HCT116 (cell line): ENCODE measurements at regions not wholly inside any gene's neighbourhood (a gene's known extent, or its start where the extent isn't known, plus 50 kb on each side); places are given as distances from the start of the nearest gene placed in this dataset.

ENCODE experiments used
- ATAC-seq: fragments of 200-7000 bp; cut with Tn5 transposase; 2 replicates; pipeline ENCODE4 v1.9.1; 2020; ENCODE audit warnings: mild to moderate bottlenecking, moderate library complexity
- BruUV-seq: library from RNA; stranded (reverse); fragments of 400-500 nt; replicated peaks from 2 replicates; lab custom pipeline; 2021; lab: Mats Ljungman, UMichigan
- CTCF ChIA-PET: fragments of 300-600 bp; sonication (Branson Sonifier 250); formaldehyde crosslinking; loops from one replicate; lab custom pipeline; 2021; ENCODE audit warnings: antibody characterized with exemption; lab: Charles Lee
- POLR2A ChIA-PET: fragments of 300-600, 350-600 bp; sonication (Branson Sonifier 250); formaldehyde crosslinking; loops from one replicate; lab custom pipeline; 2021; ENCODE audit warnings: antibody characterized with exemption; lab: Charles Lee
- RAD21 ChIA-PET, 2 experiments: fragments of 300-600 bp; sonication (Branson Sonifier 250); formaldehyde crosslinking; loops; one replicate each; lab custom pipeline; 2023; ENCODE audit warnings: low total read pairs in 2 of 2; ENCODE audit not compliant: uncharacterized antibody in 2 of 2, unreplicated experiment in 2 of 2, low non-redundant PET in 1 of 2; lab: Charles Lee
- DNase-seq: peaks from one replicate; pipeline ENCODE4 v3.0.0-alpha.2; 2010; ENCODE audit warnings: low read depth, low spot score
- H2AFZ ChIP-seq: fragments of 200-600 bp; shearing (Covaris generic), sonication (generic); 2 replicates; pipeline ENCODE4 v1.6.1; 2017; ENCODE audit warnings: low read depth, mixed run types, mixed read lengths, antibody characterized with exemption, low read length; ENCODE audit not compliant: poor library complexity, severe bottlenecking
- H3K27ac ChIP-seq: 2 replicates; pipeline ENCODE4 v1.5.1; 2012; ENCODE audit warnings: low read depth, low read length
- H3K27me3 ChIP-seq: fragments of 200-600 bp; sonication (generic); 2 replicates; pipeline ENCODE4 v1.6.1; 2016; ENCODE audit warnings: mixed run types, low read length, mixed read lengths; ENCODE audit not compliant: insufficient read depth
- H3K36me3 ChIP-seq, 2 experiments: fragments of 200-500 bp in 1 of 2; fragments of 200-600 bp in 1 of 2; sonication (Bioruptor generic) in 1 of 2; sonication (generic) in 1 of 2; 2 replicates each; pipeline versions ENCODE4 v1.5.1 to v1.6.1; 2014 to 2016; ENCODE audit warnings: low read length in 2 of 2, inconsistent platforms in 1 of 2, mixed read lengths in 1 of 2, mixed run types in 1 of 2; ENCODE audit not compliant: insufficient read depth in 2 of 2, control insufficient read depth in 1 of 2
- H3K4me1 ChIP-seq, 2 experiments: fragments of 200-600 bp in 1 of 2; sonication (generic) in 1 of 2; 2 replicates each; pipeline versions ENCODE4 v1.5.1 to v1.6.1; 2012 to 2017; ENCODE audit warnings: low read length in 2 of 2, inconsistent platforms in 1 of 2, mild to moderate bottlenecking in 1 of 2, mixed read lengths in 1 of 2, mixed run types in 1 of 2, moderate library complexity in 1 of 2; ENCODE audit not compliant: insufficient read depth in 2 of 2, control insufficient read depth in 1 of 2
- H3K4me2 ChIP-seq: fragments of 200-600 bp; sonication (generic); 2 replicates; pipeline ENCODE4 v1.6.1; 2017; ENCODE audit warnings: mixed run types, low read length, mixed read lengths
- H3K4me3 ChIP-seq, 2 experiments: fragments of 200-600 bp in 1 of 2; sonication (generic) in 1 of 2; replicated peaks in 1 of 2; 2 replicates each; pipeline ENCODE4 v1.5.1; 2011 to 2016; ENCODE audit warnings: low read length in 2 of 2, control low read depth in 1 of 2, low read depth in 1 of 2, mild to moderate bottlenecking in 1 of 2, mixed read lengths in 1 of 2, mixed run types in 1 of 2
- H3K79me2 ChIP-seq: fragments of 200-600 bp; sonication (generic); 2 replicates; pipeline ENCODE4 v1.6.1; 2017; ENCODE audit warnings: mild to moderate bottlenecking, mixed run types, low read length, moderate library complexity, mixed read lengths; ENCODE audit not compliant: insufficient read depth
- H3K9ac ChIP-seq: fragments of 200-600 bp; sonication (generic); 2 replicates; pipeline ENCODE4 v1.6.1; 2016; ENCODE audit warnings: low read length, mixed read lengths
- H3K9me2 ChIP-seq: fragments of 200-600 bp; sonication (generic), shearing (Covaris generic); 2 replicates; pipeline ENCODE4 v1.6.1; 2017; ENCODE audit warnings: mixed run types, mild to moderate bottlenecking, moderate library complexity; ENCODE audit not compliant: insufficient read depth
- H3K9me3 ChIP-seq, 2 experiments: fragments of 200-500 bp in 1 of 2; fragments of 200-600 bp in 1 of 2; sonication (Bioruptor generic) in 1 of 2; sonication (generic) in 1 of 2; 2 replicates each; pipeline ENCODE4 v1.6.1; 2014 to 2017; ENCODE audit warnings: low read length in 2 of 2, mixed read lengths in 2 of 2, inconsistent platforms in 1 of 2, low read depth in 1 of 2, mild to moderate bottlenecking in 1 of 2, mixed run types in 1 of 2, moderate library complexity in 1 of 2; ENCODE audit not compliant: control insufficient read depth in 1 of 2, insufficient read depth in 1 of 2
- H4K20me1 ChIP-seq: fragments of 200-600 bp; sonication (generic), shearing (Covaris generic); 2 replicates; pipeline ENCODE4 v1.6.1; 2017; ENCODE audit warnings: mixed run types, mild to moderate bottlenecking, moderate library complexity; ENCODE audit not compliant: insufficient read depth
- CBX3 ChIP-seq: IDR thresholded peaks from 2 replicates; pipeline ENCODE4 v1.6.1; 2012; ENCODE audit warnings: low read depth
- CEBPB ChIP-seq: IDR thresholded peaks from 2 replicates; pipeline ENCODE4 v1.6.1; 2012; ENCODE audit warnings: low read depth
- EGR1 ChIP-seq: IDR thresholded peaks from 2 replicates; pipeline ENCODE4 v1.6.1; 2012; ENCODE audit warnings: low read depth
- ELF1 ChIP-seq: IDR thresholded peaks from 2 replicates; pipeline ENCODE4 v1.6.1; 2012; ENCODE audit warnings: low read depth, borderline replicate concordance
- EZH2 ChIP-seq: fragments of 200-600 bp; sonication (generic); IDR thresholded peaks from 2 replicates; pipeline ENCODE4 v1.6.1; 2017; ENCODE audit warnings: antibody characterized with exemption, mixed run types
- EZH2phosphoT487 ChIP-seq: fragments of 200-600 bp; IDR thresholded peaks from 2 replicates; pipeline ENCODE4 v1.6.1; 2018; ENCODE audit warnings: antibody characterized with exemption, borderline replicate concordance
- POLR2A ChIP-seq: IDR thresholded peaks from 2 replicates; pipeline ENCODE4 v1.7.0; 2011; ENCODE audit warnings: borderline replicate concordance; ENCODE audit not compliant: insufficient read depth, insufficient read length; ENCODE audit errors: extremely low read depth
- RAD21 ChIP-seq: IDR thresholded peaks from 2 replicates; pipeline ENCODE4 v1.6.1; 2012; ENCODE audit warnings: low read depth, mild to moderate bottlenecking
- SIN3A ChIP-seq: IDR thresholded peaks from 2 replicates; pipeline ENCODE4 v1.6.1; 2012; ENCODE audit warnings: low read depth
- TCF7L2 ChIP-seq: IDR thresholded peaks from 2 replicates; pipeline ENCODE4 v1.7.0; 2011; ENCODE audit warnings: borderline replicate concordance, inconsistent platforms; ENCODE audit not compliant: insufficient read depth, insufficient read length; ENCODE audit errors: extremely low read depth
- intact Hi-C: fragments of 100-400 bp; cut with micrococcal nuclease; formaldehyde crosslinking; loops from 2 replicates; pipeline ENCODE4 v1.10.0; 2022
- TF ChIP-seq, protein P1 (sequence below): IDR thresholded peaks from 2 replicates; pipeline ENCODE4 v1.6.1; 2012; ENCODE audit warnings: low read depth
- TF ChIP-seq, protein P2 (sequence below): IDR thresholded peaks from 2 replicates; pipeline ENCODE4 v1.6.1; 2012

DNA sequence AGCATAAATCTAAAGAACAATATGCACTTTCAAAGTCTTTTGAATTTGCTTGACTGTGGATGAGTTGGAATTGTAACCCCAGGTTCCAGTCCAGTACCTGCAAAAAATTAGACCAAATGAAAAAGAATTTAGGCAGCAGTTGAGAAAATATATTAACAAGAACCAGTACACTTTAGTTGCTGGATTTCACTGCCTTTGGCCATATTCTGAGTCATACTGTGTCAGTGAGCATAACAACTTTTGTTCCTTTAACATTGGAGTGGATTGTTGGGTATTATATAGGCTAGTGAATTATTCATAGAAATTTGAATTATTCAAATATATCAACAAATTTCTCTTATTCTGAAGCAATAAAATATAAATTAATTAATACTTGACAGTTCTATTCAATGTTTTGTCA is 101.5 kb upstream of the SMAD1 start:
- H4K20me1 ChIP-seq: no peaks in the 10 kb centered on the region
- H3K4me2 ChIP-seq: no peak overlapping the region
- ATAC-seq (no peak), DNase-seq (no peak)
- no TSS peak for BruUV-seq
- H3K79me2 ChIP-seq: no peaks in the 10 kb centered on the region
- H3K4me1 ChIP-seq: no peaks in the 10 kb centered on the region
- TF ChIP-seq POLR2A (no peak), ELF1 (no peak), EZH2phosphoT487 (no peak), CEBPB (no peak), TCF7L2 (no peak), CBX3 (no peak), RAD21 (no peak)
- TF ChIP-seq, protein P1, sequence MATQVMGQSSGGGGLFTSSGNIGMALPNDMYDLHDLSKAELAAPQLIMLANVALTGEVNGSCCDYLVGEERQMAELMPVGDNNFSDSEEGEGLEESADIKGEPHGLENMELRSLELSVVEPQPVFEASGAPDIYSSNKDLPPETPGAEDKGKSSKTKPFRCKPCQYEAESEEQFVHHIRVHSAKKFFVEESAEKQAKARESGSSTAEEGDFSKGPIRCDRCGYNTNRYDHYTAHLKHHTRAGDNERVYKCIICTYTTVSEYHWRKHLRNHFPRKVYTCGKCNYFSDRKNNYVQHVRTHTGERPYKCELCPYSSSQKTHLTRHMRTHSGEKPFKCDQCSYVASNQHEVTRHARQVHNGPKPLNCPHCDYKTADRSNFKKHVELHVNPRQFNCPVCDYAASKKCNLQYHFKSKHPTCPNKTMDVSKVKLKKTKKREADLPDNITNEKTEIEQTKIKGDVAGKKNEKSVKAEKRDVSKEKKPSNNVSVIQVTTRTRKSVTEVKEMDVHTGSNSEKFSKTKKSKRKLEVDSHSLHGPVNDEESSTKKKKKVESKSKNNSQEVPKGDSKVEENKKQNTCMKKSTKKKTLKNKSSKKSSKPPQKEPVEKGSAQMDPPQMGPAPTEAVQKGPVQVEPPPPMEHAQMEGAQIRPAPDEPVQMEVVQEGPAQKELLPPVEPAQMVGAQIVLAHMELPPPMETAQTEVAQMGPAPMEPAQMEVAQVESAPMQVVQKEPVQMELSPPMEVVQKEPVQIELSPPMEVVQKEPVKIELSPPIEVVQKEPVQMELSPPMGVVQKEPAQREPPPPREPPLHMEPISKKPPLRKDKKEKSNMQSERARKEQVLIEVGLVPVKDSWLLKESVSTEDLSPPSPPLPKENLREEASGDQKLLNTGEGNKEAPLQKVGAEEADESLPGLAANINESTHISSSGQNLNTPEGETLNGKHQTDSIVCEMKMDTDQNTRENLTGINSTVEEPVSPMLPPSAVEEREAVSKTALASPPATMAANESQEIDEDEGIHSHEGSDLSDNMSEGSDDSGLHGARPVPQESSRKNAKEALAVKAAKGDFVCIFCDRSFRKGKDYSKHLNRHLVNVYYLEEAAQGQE: no peak
- no peak overlapping the region for H3K27ac ChIP-seq
- no peak overlapping the region for H2AFZ ChIP-seq
- H3K36me3 ChIP-seq: no peaks in the 10 kb centered on the region
- intact Hi-C loops: no loop called here
- POLR2A ChIA-PET: no interaction called here
- H3K9me2 ChIP-seq: no peaks in the 10 kb centered on the region
- H3K9me3 ChIP-seq: no peaks in the 10 kb centered on the region
- H3K9ac ChIP-seq: no peak overlapping the region
- H3K4me3 ChIP-seq: no peak overlapping the region
- CTCF ChIA-PET: no interaction called here
- H3K27me3 ChIP-seq: no peaks in the 10 kb centered on the region
- RAD21 ChIA-PET: no interaction called here

DNA sequence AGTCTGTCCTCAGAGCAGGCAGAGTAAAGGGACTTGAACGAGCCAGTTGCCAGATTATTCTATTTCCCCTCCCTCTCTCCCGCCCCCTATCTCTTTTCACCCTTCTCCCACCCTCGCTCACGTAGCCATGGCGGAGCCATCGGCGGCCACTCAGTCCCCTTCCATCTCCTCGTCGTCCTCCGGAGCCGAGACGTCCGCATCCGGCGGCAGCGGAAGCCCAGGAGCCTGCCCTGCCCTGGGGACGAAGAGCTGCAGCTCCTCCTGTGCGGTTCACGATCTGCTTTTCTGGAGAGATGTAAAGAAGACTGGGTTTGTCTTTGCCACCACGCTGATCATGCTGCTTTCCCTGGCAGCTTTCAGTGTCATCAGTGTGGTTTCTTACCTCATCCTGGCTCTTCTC is 106.2 kb upstream of the SMAD1 start:
- Histone ChIP-seq H3K9me2 (no peaks in the 10 kb centered on the region), H3K79me2 (no peaks in the 10 kb centered on the region), H3K4me3 (no peak overlapping the region), H3K27ac (no peak overlapping the region), H3K27me3 (no peaks in the 10 kb centered on the region), H3K9ac (no peak overlapping the region), H3K36me3 (no peaks in the 10 kb centered on the region), H3K9me3 (no peaks in the 10 kb centered on the region), H4K20me1 (no peaks in the 10 kb centered on the region), H3K4me1 (no peaks in the 10 kb centered on the region), H2AFZ (no peak overlapping the region), H3K4me2 (no peak overlapping the region)
- RAD21 ChIA-PET: no interaction called here
- intact Hi-C loops: no loop called here
- DNase-seq (no peak), ATAC-seq (no peak)
- TF ChIP-seq EGR1: no peak
- TF ChIP-seq POLR2A: no peak
- TF ChIP-seq, protein P2, sequence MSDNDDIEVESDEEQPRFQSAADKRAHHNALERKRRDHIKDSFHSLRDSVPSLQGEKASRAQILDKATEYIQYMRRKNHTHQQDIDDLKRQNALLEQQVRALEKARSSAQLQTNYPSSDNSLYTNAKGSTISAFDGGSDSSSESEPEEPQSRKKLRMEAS: no peak
- no peak for TF ChIP-seq SIN3A
- TF ChIP-seq EZH2: no peak
- CTCF ChIA-PET: no interaction called here
- no TSS peak for BruUV-seq
- POLR2A ChIA-PET: no interaction called here
